ENCODE measurements at regions not wholly inside any gene's neighbourhood (a gene's known extent, or its start where the extent isn't known, plus 50 kb on each side); places are given as distances from the start of the nearest gene placed in this dataset.

GRCh38 chr14:105937253-105938054 is 411.1 kb downstream of the TMEM121 start:
- no peaks in the 10 kb centered on the region for H3K36me3 Mint-ChIP-seq (ENCODE audit: low read depth)
- peaks cover 29% of the 10 kb centered on the region for H3K9me3 Mint-ChIP-seq
- TF ChIP-seq, protein P1, sequence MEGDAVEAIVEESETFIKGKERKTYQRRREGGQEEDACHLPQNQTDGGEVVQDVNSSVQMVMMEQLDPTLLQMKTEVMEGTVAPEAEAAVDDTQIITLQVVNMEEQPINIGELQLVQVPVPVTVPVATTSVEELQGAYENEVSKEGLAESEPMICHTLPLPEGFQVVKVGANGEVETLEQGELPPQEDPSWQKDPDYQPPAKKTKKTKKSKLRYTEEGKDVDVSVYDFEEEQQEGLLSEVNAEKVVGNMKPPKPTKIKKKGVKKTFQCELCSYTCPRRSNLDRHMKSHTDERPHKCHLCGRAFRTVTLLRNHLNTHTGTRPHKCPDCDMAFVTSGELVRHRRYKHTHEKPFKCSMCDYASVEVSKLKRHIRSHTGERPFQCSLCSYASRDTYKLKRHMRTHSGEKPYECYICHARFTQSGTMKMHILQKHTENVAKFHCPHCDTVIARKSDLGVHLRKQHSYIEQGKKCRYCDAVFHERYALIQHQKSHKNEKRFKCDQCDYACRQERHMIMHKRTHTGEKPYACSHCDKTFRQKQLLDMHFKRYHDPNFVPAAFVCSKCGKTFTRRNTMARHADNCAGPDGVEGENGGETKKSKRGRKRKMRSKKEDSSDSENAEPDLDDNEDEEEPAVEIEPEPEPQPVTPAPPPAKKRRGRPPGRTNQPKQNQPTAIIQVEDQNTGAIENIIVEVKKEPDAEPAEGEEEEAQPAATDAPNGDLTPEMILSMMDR (IDR thresholded peaks at IDR 0.05): no peak
- no peaks in the 10 kb centered on the region for H3K4me1 Mint-ChIP-seq (ENCODE audit: low read depth)
- H3K27me3 Mint-ChIP-seq (ENCODE audit: insufficient read depth): peaks cover 4% of the 10 kb centered on the region
- no peak for DNase-seq
- H3K4me3 Mint-ChIP-seq: no peak overlapping the region
- no peak overlapping the region for H3K27ac Mint-ChIP-seq

DNA sequence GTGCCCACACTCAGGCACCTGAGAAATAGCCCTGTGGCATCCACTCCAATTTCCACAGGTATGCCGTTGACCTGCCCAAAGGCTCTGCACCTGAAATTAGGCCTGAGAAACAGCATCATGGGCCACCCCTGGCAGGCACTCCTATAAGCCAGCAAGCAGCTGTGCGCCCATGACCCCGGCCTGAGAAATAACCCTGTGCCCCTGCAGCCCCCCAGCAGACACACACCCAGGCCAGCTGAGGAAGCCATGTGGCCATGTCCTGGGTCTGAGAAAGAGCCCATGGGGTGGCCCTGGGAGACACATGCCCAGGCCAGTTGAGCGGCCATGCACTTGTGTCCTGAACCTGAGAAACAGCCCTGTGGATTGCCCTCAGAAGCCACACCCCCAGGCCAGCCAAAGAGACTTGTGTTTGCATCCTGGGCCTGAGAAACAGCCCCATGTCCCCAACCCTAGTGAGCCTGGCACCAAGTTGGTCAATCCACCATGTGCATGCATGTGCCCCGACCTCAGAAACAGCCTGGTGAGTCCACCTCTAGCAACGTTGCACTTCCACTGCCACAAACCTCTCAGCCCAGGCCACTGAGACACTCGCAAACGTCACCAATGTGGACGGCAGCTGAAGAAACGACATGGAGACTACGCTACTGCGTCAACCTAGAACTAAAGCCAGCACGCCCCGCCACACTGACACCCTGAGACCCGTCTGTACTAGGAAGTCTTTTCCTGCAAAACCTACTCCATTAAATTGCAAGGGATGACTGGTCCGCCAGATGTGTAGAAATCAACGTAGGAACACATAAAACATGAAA is 411.9 kb downstream of the TMEM121 start:
- Mint-ChIP-seq H3K27me3 (ENCODE audit: insufficient read depth) (peaks cover 4% of the 10 kb centered on the region), H3K4me1 (ENCODE audit: low read depth) (no peaks in the 10 kb centered on the region), H3K27ac (no peak overlapping the region), H3K9me3 (peaks cover 32% of the 10 kb centered on the region), H3K4me3 (no peak overlapping the region), H3K36me3 (ENCODE audit: low read depth) (no peaks in the 10 kb centered on the region)
- TF ChIP-seq, protein P1 (IDR thresholded peaks at IDR 0.05): no peak
- no peak for DNase-seq

DNA sequence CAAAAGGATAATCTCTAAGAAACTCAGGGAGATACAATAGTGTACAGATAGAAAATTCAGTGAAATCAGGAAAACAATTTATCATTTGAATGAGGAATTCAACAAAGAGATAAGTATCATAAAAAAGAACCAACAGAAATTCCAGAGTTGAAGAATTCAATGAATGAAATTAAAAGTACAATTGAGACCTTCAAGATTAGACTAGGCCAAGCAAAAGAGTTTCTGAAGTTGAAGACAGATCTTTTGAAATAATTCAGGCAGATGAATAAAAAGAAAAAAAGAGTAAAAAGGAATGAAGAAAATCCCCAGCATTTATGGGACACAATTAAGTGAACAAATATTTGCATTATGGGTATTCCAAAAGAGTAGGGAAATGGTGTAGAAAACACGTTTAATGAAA is 412.6 kb downstream of the TMEM121 start:
- Mint-ChIP-seq H3K9me3 (peaks cover 29% of the 10 kb centered on the region), H3K36me3 (ENCODE audit: low read depth) (no peaks in the 10 kb centered on the region), H3K27me3 (ENCODE audit: insufficient read depth) (peaks cover 4% of the 10 kb centered on the region), H3K4me3 (no peak overlapping the region), H3K27ac (no peak overlapping the region), H3K4me1 (ENCODE audit: low read depth) (no peaks in the 10 kb centered on the region)
- TF ChIP-seq, protein P1 (IDR thresholded peaks at IDR 0.05): no peak
- DNase-seq: no peak

GRCh38 chr14:105939810-105940508 is 413.6 kb downstream of the TMEM121 start:
- TF ChIP-seq, protein P1 (IDR thresholded peaks at IDR 0.05): no peak
- Mint-ChIP-seq H3K4me1 (ENCODE audit: low read depth) (no peaks in the 10 kb centered on the region), H3K27ac (no peak overlapping the region), H3K4me3 (no peak overlapping the region), H3K27me3 (ENCODE audit: insufficient read depth) (peaks cover 7% of the 10 kb centered on the region), H3K36me3 (ENCODE audit: low read depth) (no peaks in the 10 kb centered on the region), H3K9me3 (peaks cover 34% of the 10 kb centered on the region)
- DNase-seq: no peak

DNA sequence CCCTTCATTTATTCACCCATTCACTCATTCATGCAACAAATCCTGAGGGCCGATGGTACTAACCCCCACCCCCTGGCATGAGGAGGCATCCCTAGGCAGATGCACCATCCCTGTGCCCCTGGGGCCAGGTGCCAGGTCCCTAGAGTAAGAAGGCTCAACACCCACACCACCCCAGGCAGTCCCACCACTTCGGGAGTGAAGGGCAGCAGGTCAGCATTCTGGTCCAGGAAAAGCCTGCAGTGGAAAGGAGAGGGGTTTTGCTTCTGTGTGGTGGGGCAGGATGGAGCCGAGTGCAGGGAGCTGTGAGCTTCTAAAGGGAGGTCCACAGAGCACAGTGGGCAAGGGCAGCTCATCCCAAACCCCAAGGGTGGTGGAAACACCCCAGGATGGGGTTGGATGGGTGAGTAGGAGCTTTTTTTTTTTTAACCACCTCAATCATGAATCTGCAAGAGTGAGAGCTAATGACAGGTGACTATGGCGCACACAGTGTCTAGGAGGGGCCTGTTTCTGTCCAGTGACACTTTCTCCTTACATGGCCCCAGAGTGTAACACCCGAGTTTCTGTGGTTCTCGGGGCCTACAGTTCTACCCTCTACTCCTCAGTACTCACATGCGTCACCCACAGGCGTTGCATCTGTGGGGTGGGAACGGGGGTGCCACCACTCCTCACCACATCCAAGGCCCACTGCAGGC is 414.3 kb downstream of the TMEM121 start:
- peaks cover 36% of the 10 kb centered on the region for H3K9me3 Mint-ChIP-seq
- H3K27ac Mint-ChIP-seq: no peak overlapping the region
- DNase-seq: no peak
- no peak overlapping the region for H3K4me3 Mint-ChIP-seq
- H3K27me3 Mint-ChIP-seq (ENCODE audit: insufficient read depth): peaks cover 10% of the 10 kb centered on the region
- no peaks in the 10 kb centered on the region for H3K4me1 Mint-ChIP-seq (ENCODE audit: low read depth)
- TF ChIP-seq, protein P1 (IDR thresholded peaks at IDR 0.05): no peak
- no peaks in the 10 kb centered on the region for H3K36me3 Mint-ChIP-seq (ENCODE audit: low read depth)
